HG03460 (cell line): ENCODE measurements at regions not wholly inside any gene's neighbourhood (a gene's known extent, or its start where the extent isn't known, plus 50 kb on each side); places are given as distances from the start of the nearest gene placed in this dataset.
"Not testable (repeated sequence)": the region's sequence is repeated elsewhere in the genome, so short reads cannot be mapped to it uniquely, and the experiment has no call there.

ENCODE experiments used
- ATAC-seq: cut with Tn5 transposase; IDR thresholded peaks from one replicate; pipeline ENCODE4 v1.9.1; 2021; ENCODE audit not compliant: unreplicated experiment

- ATAC-seq, result no peak
Observed at GRCh38 chr20:48035961-48036731, 250.9 kb upstream of the SULF2 start.

- no peak for ATAC-seq
Observed at GRCh38 chr20:48034751-48035150, 249.5 kb upstream of the SULF2 start.

GRCh38 chr20:48033005-48033404 lies 247.7 kb upstream of the SULF2 start:
- not testable (repeated sequence) for ATAC-seq

GRCh38 chr20:48031122-48031521 lies 245.8 kb upstream of the SULF2 start:
- no peak for ATAC-seq

- ATAC-seq, result no peak
Observed at GRCh38 chr20:48026981-48027592, 241.8 kb upstream of the SULF2 start.

GRCh38 chr20:48025661-48026060 lies 240.4 kb upstream of the SULF2 start:
- no peak for ATAC-seq

GRCh38 chr20:48025051-48025515 lies 239.8 kb upstream of the SULF2 start:
- ATAC-seq, result no peak

GRCh38 chr20:48024539-48024938 lies 239.3 kb upstream of the SULF2 start:
- ATAC-seq, result no peak

GRCh38 chr20:48020696-48021095 lies 235.4 kb upstream of the SULF2 start:
- not testable (repeated sequence) for ATAC-seq

GRCh38 chr20:48019940-48020339 lies 234.7 kb upstream of the SULF2 start:
- ATAC-seq, result no peak

- no peak for ATAC-seq
Observed at GRCh38 chr20:48019496-48019895, 234.2 kb upstream of the SULF2 start.

- ATAC-seq, result not testable (repeated sequence)
Observed at GRCh38 chr20:48018851-48019250, 233.6 kb upstream of the SULF2 start.

- no peak for ATAC-seq
Observed at GRCh38 chr20:48017992-48018391, 232.7 kb upstream of the SULF2 start.

- no peak for ATAC-seq
Observed at GRCh38 chr20:48017509-48017908, 232.2 kb upstream of the SULF2 start.

GRCh38 chr20:48015943-48016723 lies 230.9 kb upstream of the SULF2 start:
- no peak for ATAC-seq

- ATAC-seq, result no peak
Observed at GRCh38 chr20:48015141-48015910, 230.0 kb upstream of the SULF2 start.

GRCh38 chr20:48012401-48012974 lies 227.2 kb upstream of the SULF2 start:
- ATAC-seq, result no peak

- no peak for ATAC-seq
Observed at GRCh38 chr20:48011025-48011424, 225.7 kb upstream of the SULF2 start.

GRCh38 chr20:48010623-48011022 lies 225.3 kb upstream of the SULF2 start:
- no peak for ATAC-seq

GRCh38 chr20:48008850-48009515 lies 223.7 kb upstream of the SULF2 start:
- ATAC-seq, result no peak
